HCT116 (cell line): ENCODE measurements at regions not wholly inside any gene's neighbourhood (a gene's known extent, or its start where the extent isn't known, plus 50 kb on each side); places are given as distances from the start of the nearest gene placed in this dataset.

Experiments
- ATAC-seq: fragments of 200-7000 bp; cut with Tn5 transposase; 2 replicates; pipeline ENCODE4 v1.9.1; 2020; ENCODE audit warnings: mild to moderate bottlenecking, moderate library complexity
- BruUV-seq: library from RNA; stranded (reverse); fragments of 400-500 nt; replicated peaks from 2 replicates; lab custom pipeline; 2021; lab: Mats Ljungman, UMichigan
- CTCF ChIA-PET: fragments of 300-600 bp; sonication (Branson Sonifier 250); formaldehyde crosslinking; loops from one replicate; lab custom pipeline; 2021; ENCODE audit warnings: antibody characterized with exemption; lab: Charles Lee
- POLR2A ChIA-PET: fragments of 300-600, 350-600 bp; sonication (Branson Sonifier 250); formaldehyde crosslinking; loops from one replicate; lab custom pipeline; 2021; ENCODE audit warnings: antibody characterized with exemption; lab: Charles Lee
- RAD21 ChIA-PET, 2 experiments: fragments of 300-600 bp; sonication (Branson Sonifier 250); formaldehyde crosslinking; loops; one replicate each; lab custom pipeline; 2023; ENCODE audit warnings: low total read pairs in 2 of 2; ENCODE audit not compliant: uncharacterized antibody in 2 of 2, unreplicated experiment in 2 of 2, low non-redundant PET in 1 of 2; lab: Charles Lee
- DNase-seq: peaks from one replicate; pipeline ENCODE4 v3.0.0-alpha.2; 2010; ENCODE audit warnings: low read depth, low spot score
- H2AFZ ChIP-seq: fragments of 200-600 bp; shearing (Covaris generic), sonication (generic); 2 replicates; pipeline ENCODE4 v1.6.1; 2017; ENCODE audit warnings: low read depth, mixed run types, mixed read lengths, antibody characterized with exemption, low read length; ENCODE audit not compliant: poor library complexity, severe bottlenecking
- H3K27ac ChIP-seq: 2 replicates; pipeline ENCODE4 v1.5.1; 2012; ENCODE audit warnings: low read depth, low read length
- H3K27me3 ChIP-seq: fragments of 200-600 bp; sonication (generic); 2 replicates; pipeline ENCODE4 v1.6.1; 2016; ENCODE audit warnings: mixed run types, low read length, mixed read lengths; ENCODE audit not compliant: insufficient read depth
- H3K36me3 ChIP-seq, 2 experiments: fragments of 200-500 bp in 1 of 2; fragments of 200-600 bp in 1 of 2; sonication (Bioruptor generic) in 1 of 2; sonication (generic) in 1 of 2; 2 replicates each; pipeline versions ENCODE4 v1.5.1 to v1.6.1; 2014 to 2016; ENCODE audit warnings: low read length in 2 of 2, inconsistent platforms in 1 of 2, mixed read lengths in 1 of 2, mixed run types in 1 of 2; ENCODE audit not compliant: insufficient read depth in 2 of 2, control insufficient read depth in 1 of 2
- H3K4me1 ChIP-seq, 2 experiments: fragments of 200-600 bp in 1 of 2; sonication (generic) in 1 of 2; 2 replicates each; pipeline versions ENCODE4 v1.5.1 to v1.6.1; 2012 to 2017; ENCODE audit warnings: low read length in 2 of 2, inconsistent platforms in 1 of 2, mild to moderate bottlenecking in 1 of 2, mixed read lengths in 1 of 2, mixed run types in 1 of 2, moderate library complexity in 1 of 2; ENCODE audit not compliant: insufficient read depth in 2 of 2, control insufficient read depth in 1 of 2
- H3K4me2 ChIP-seq: fragments of 200-600 bp; sonication (generic); 2 replicates; pipeline ENCODE4 v1.6.1; 2017; ENCODE audit warnings: mixed run types, low read length, mixed read lengths
- H3K4me3 ChIP-seq, 2 experiments: fragments of 200-600 bp in 1 of 2; sonication (generic) in 1 of 2; replicated peaks in 1 of 2; 2 replicates each; pipeline ENCODE4 v1.5.1; 2011 to 2016; ENCODE audit warnings: low read length in 2 of 2, control low read depth in 1 of 2, low read depth in 1 of 2, mild to moderate bottlenecking in 1 of 2, mixed read lengths in 1 of 2, mixed run types in 1 of 2
- H3K79me2 ChIP-seq: fragments of 200-600 bp; sonication (generic); 2 replicates; pipeline ENCODE4 v1.6.1; 2017; ENCODE audit warnings: mild to moderate bottlenecking, mixed run types, low read length, moderate library complexity, mixed read lengths; ENCODE audit not compliant: insufficient read depth
- H3K9ac ChIP-seq: fragments of 200-600 bp; sonication (generic); 2 replicates; pipeline ENCODE4 v1.6.1; 2016; ENCODE audit warnings: low read length, mixed read lengths
- H3K9me2 ChIP-seq: fragments of 200-600 bp; sonication (generic), shearing (Covaris generic); 2 replicates; pipeline ENCODE4 v1.6.1; 2017; ENCODE audit warnings: mixed run types, mild to moderate bottlenecking, moderate library complexity; ENCODE audit not compliant: insufficient read depth
- H3K9me3 ChIP-seq, 2 experiments: fragments of 200-500 bp in 1 of 2; fragments of 200-600 bp in 1 of 2; sonication (Bioruptor generic) in 1 of 2; sonication (generic) in 1 of 2; 2 replicates each; pipeline ENCODE4 v1.6.1; 2014 to 2017; ENCODE audit warnings: low read length in 2 of 2, mixed read lengths in 2 of 2, inconsistent platforms in 1 of 2, low read depth in 1 of 2, mild to moderate bottlenecking in 1 of 2, mixed run types in 1 of 2, moderate library complexity in 1 of 2; ENCODE audit not compliant: control insufficient read depth in 1 of 2, insufficient read depth in 1 of 2
- H4K20me1 ChIP-seq: fragments of 200-600 bp; sonication (generic), shearing (Covaris generic); 2 replicates; pipeline ENCODE4 v1.6.1; 2017; ENCODE audit warnings: mixed run types, mild to moderate bottlenecking, moderate library complexity; ENCODE audit not compliant: insufficient read depth
- ATF3 ChIP-seq: IDR thresholded peaks from 2 replicates; pipeline ENCODE4 v1.6.1; 2012
- CEBPB ChIP-seq: IDR thresholded peaks from 2 replicates; pipeline ENCODE4 v1.6.1; 2012; ENCODE audit warnings: low read depth
- CTCF ChIP-seq, 3 experiments: fragments of 200-600 bp in 1 of 3; sonication (generic) in 1 of 3; IDR thresholded peaks in 2 of 3; conservative IDR thresholded peaks in 1 of 3; 2 replicates each; pipeline ENCODE4 v1.5.1; 2012 to 2017; ENCODE audit warnings: low read depth in 2 of 3, low read length in 2 of 3, antibody characterized with exemption in 1 of 3, borderline replicate concordance in 1 of 3, control low read depth in 1 of 3, mild to moderate bottlenecking in 1 of 3, mixed read lengths in 1 of 3, mixed run types in 1 of 3, moderate library complexity in 1 of 3; ENCODE audit not compliant: insufficient read depth in 1 of 3
- EGR1 ChIP-seq: IDR thresholded peaks from 2 replicates; pipeline ENCODE4 v1.6.1; 2012; ENCODE audit warnings: low read depth
- ELF1 ChIP-seq: IDR thresholded peaks from 2 replicates; pipeline ENCODE4 v1.6.1; 2012; ENCODE audit warnings: low read depth, borderline replicate concordance
- EZH2 ChIP-seq: fragments of 200-600 bp; sonication (generic); IDR thresholded peaks from 2 replicates; pipeline ENCODE4 v1.6.1; 2017; ENCODE audit warnings: antibody characterized with exemption, mixed run types
- EZH2phosphoT487 ChIP-seq: fragments of 200-600 bp; IDR thresholded peaks from 2 replicates; pipeline ENCODE4 v1.6.1; 2018; ENCODE audit warnings: antibody characterized with exemption, borderline replicate concordance
- FOSL1 ChIP-seq: IDR thresholded peaks from 2 replicates; pipeline ENCODE4 v1.6.1; 2012; ENCODE audit warnings: low read depth
- JUND ChIP-seq: IDR thresholded peaks from 2 replicates; pipeline ENCODE4 v1.6.1; 2012
- POLR2A ChIP-seq: IDR thresholded peaks from 2 replicates; pipeline ENCODE4 v1.7.0; 2011; ENCODE audit warnings: borderline replicate concordance; ENCODE audit not compliant: insufficient read depth, insufficient read length; ENCODE audit errors: extremely low read depth
- RAD21 ChIP-seq: IDR thresholded peaks from 2 replicates; pipeline ENCODE4 v1.6.1; 2012; ENCODE audit warnings: low read depth, mild to moderate bottlenecking
- SIN3A ChIP-seq: IDR thresholded peaks from 2 replicates; pipeline ENCODE4 v1.6.1; 2012; ENCODE audit warnings: low read depth
- SRF ChIP-seq: IDR thresholded peaks from 2 replicates; pipeline ENCODE4 v1.6.1; 2012; ENCODE audit warnings: low read depth
- TCF7L2 ChIP-seq: IDR thresholded peaks from 2 replicates; pipeline ENCODE4 v1.7.0; 2011; ENCODE audit warnings: borderline replicate concordance, inconsistent platforms; ENCODE audit not compliant: insufficient read depth, insufficient read length; ENCODE audit errors: extremely low read depth
- ZBTB33 ChIP-seq: IDR thresholded peaks from 2 replicates; pipeline ENCODE4 v1.6.1; 2011; ENCODE audit warnings: mild to moderate bottlenecking, low read length, moderate library complexity; ENCODE audit not compliant: insufficient replicate concordance; ENCODE audit errors: extremely low read depth
- ZFX ChIP-seq: fragments of 450-650 bp; IDR thresholded peaks from 2 replicates; pipeline ENCODE4 v1.6.1; 2017
- intact Hi-C: fragments of 100-400 bp; cut with micrococcal nuclease; formaldehyde crosslinking; loops from 2 replicates; pipeline ENCODE4 v1.10.0; 2022
- TF ChIP-seq, protein P1 (sequence below): IDR thresholded peaks from 2 replicates; pipeline ENCODE4 v1.6.1; 2012; ENCODE audit warnings: low read depth
- TF ChIP-seq, protein P2 (sequence below): IDR thresholded peaks from 2 replicates; pipeline ENCODE4 v1.6.1; 2012

GRCh38 chr1:82923931-82924330 is 1075.0 kb downstream of the TTLL7 start:
- DNase-seq, result no peak
- RAD21 ChIA-PET, result no interaction called here
- Histone ChIP-seq H3K9me2 (no peaks in the 10 kb centered on the region), H3K9me3 (no peaks in the 10 kb centered on the region; a peak in 2 of 4 replicates), H4K20me1 (no peaks in the 10 kb centered on the region), H2AFZ (no peak overlapping the region), H3K79me2 (no peaks in the 10 kb centered on the region), H3K9ac (no peak overlapping the region)
- BruUV-seq, result no TSS peak
- intact Hi-C loops, result no loop called here
- TF ChIP-seq ZFX (no peak), SRF (no peak), CTCF (IDR thresholded peaks at IDR 0.05 in 2 of 3, conservative IDR thresholded peaks at IDR 0.05 in 1 of 3; ENCODE audit: borderline replicate concordance in 1 of 3, insufficient read depth in 1 of 3, low read depth in 2 of 3, low read length in 2 of 3) (no peak), ZBTB33 (no peak), POLR2A (no peak), TCF7L2 (no peak), RAD21 (no peak), FOSL1 (no peak), ATF3 (no peak), EZH2phosphoT487 (no peak), CEBPB (no peak), EZH2 (no peak), SIN3A (no peak), EGR1 (no peak), JUND (no peak), ELF1 (no peak)
- TF ChIP-seq, protein P1, sequence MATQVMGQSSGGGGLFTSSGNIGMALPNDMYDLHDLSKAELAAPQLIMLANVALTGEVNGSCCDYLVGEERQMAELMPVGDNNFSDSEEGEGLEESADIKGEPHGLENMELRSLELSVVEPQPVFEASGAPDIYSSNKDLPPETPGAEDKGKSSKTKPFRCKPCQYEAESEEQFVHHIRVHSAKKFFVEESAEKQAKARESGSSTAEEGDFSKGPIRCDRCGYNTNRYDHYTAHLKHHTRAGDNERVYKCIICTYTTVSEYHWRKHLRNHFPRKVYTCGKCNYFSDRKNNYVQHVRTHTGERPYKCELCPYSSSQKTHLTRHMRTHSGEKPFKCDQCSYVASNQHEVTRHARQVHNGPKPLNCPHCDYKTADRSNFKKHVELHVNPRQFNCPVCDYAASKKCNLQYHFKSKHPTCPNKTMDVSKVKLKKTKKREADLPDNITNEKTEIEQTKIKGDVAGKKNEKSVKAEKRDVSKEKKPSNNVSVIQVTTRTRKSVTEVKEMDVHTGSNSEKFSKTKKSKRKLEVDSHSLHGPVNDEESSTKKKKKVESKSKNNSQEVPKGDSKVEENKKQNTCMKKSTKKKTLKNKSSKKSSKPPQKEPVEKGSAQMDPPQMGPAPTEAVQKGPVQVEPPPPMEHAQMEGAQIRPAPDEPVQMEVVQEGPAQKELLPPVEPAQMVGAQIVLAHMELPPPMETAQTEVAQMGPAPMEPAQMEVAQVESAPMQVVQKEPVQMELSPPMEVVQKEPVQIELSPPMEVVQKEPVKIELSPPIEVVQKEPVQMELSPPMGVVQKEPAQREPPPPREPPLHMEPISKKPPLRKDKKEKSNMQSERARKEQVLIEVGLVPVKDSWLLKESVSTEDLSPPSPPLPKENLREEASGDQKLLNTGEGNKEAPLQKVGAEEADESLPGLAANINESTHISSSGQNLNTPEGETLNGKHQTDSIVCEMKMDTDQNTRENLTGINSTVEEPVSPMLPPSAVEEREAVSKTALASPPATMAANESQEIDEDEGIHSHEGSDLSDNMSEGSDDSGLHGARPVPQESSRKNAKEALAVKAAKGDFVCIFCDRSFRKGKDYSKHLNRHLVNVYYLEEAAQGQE, result no peak
- TF ChIP-seq, protein P2, sequence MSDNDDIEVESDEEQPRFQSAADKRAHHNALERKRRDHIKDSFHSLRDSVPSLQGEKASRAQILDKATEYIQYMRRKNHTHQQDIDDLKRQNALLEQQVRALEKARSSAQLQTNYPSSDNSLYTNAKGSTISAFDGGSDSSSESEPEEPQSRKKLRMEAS, result no peak
- TF ChIP-seq, all 23 proteins: peak for 0
- H3K4me3 ChIP-seq, result no peak overlapping the region
- H3K4me2 ChIP-seq, result no peak overlapping the region
- ChIA-PET CTCF (no interaction called here), POLR2A (no interaction called here)
- no peaks in the 10 kb centered on the region for H3K27me3 ChIP-seq
- H3K27ac ChIP-seq, result no peak overlapping the region
- ATAC-seq, result no peak
- no peaks in the 10 kb centered on the region for H3K36me3 ChIP-seq
- no peaks in the 10 kb centered on the region for H3K4me1 ChIP-seq
